Peyer's patch (tissue), 4 donors: ENCODE measurements at regions not wholly inside any gene's neighbourhood (a gene's known extent, or its start where the extent isn't known, plus 50 kb on each side); places are given as distances from the start of the nearest gene placed in this dataset.
"Not testable (repeated sequence)": the region's sequence is repeated elsewhere in the genome, so short reads cannot be mapped to it uniquely, and the experiment has no call there.

Experiments
- DNase-seq, 3 donors: peaks; one replicate each; pipeline ENCODE4 v3.0.0-alpha.2; 2017 to 2019
- H3K27ac ChIP-seq, 4 donors: fragments of 200-600 bp; sonication (generic); one replicate each; pipeline ENCODE4 v1.5.1; 2016 to 2019
- H3K27me3 ChIP-seq, 2 donors: fragments of 200-600 bp; sonication (generic); one replicate each; pipeline ENCODE4 v1.5.1; 2019
- H3K36me3 ChIP-seq, 3 donors: fragments of 200-600 bp; sonication (generic); one replicate each; pipeline ENCODE4 v1.5.1; 2016 to 2019
- H3K4me1 ChIP-seq, 4 donors: fragments of 200-600 bp; sonication (generic); one replicate each; pipeline ENCODE4 v1.5.1; 2016 to 2019
- H3K4me3 ChIP-seq, 4 donors: fragments of 200-600 bp; sonication (generic); 1 replicate in 3 of 4; 2 replicates in 1 of 4; pipeline ENCODE4 v1.5.1; 2016 to 2019; ENCODE audit warnings: mild to moderate bottlenecking in 1 of 4
- H3K9me3 ChIP-seq, 4 donors: fragments of 200-600 bp; sonication (generic); one replicate each; pipeline ENCODE4 v1.5.1; 2016 to 2019; ENCODE audit warnings: mild to moderate bottlenecking in 1 of 4
- POLR2A ChIP-seq, 2 donors: fragments of 450-650 bp; IDR thresholded peaks; one replicate each; pipeline ENCODE4 v1.5.1; 2017; ENCODE audit warnings: antibody characterized with exemption in 2 of 2, mild to moderate bottlenecking in 2 of 2, moderate library complexity in 2 of 2
- TF ChIP-seq, protein P1 (sequence below), 6 experiments: fragments of 450-650 bp in 4 of 6; fragments of 200-600 bp in 2 of 6; sonication (generic) in 1 of 6; IDR thresholded peaks; one replicate each; pipeline ENCODE4 v1.5.1; 2017 to 2019; ENCODE audit warnings: antibody characterized with exemption in 6 of 6, mild to moderate bottlenecking in 3 of 6, moderate library complexity in 1 of 6

DNA sequence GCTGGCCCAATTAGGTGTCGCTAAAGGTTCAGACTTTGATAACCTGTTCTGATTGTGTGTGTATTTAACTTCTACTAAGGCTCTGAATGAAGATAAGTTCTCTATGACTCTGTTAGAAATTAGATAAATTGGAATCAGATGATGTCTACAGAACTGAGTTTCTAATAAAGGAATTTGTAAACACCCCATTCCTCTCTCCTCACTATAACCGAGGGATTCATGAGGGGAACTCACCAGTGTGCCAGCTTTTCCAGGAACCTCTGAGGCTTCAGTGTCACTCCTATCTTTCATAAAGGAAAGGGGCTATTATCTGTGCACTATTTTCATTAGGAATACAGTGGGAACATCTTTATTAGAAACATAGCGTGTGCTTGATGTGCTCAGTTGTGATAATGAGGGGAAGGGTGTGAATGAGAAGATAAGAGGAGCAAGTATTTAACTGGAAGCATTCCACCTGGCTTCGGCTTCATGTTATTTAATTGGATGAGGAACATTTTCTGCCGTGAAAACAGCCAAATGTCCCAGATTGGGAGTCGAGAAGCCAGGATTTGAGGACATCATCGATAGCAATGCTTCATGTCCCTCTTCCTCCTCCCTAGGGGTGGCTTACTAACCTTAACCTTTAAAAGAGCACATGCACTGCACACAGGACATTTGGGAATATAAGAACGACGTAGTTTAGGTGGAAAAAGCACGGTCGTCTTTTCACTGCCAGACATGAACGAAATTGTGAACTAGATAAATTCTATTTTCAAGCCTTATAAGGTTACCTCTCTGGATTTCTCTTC is 84.8 kb upstream of the TCF4 start:
- no peak overlapping the region for H3K4me3 ChIP-seq
- no peaks in the 10 kb centered on the region for H3K36me3 ChIP-seq
- TF ChIP-seq, protein P1, sequence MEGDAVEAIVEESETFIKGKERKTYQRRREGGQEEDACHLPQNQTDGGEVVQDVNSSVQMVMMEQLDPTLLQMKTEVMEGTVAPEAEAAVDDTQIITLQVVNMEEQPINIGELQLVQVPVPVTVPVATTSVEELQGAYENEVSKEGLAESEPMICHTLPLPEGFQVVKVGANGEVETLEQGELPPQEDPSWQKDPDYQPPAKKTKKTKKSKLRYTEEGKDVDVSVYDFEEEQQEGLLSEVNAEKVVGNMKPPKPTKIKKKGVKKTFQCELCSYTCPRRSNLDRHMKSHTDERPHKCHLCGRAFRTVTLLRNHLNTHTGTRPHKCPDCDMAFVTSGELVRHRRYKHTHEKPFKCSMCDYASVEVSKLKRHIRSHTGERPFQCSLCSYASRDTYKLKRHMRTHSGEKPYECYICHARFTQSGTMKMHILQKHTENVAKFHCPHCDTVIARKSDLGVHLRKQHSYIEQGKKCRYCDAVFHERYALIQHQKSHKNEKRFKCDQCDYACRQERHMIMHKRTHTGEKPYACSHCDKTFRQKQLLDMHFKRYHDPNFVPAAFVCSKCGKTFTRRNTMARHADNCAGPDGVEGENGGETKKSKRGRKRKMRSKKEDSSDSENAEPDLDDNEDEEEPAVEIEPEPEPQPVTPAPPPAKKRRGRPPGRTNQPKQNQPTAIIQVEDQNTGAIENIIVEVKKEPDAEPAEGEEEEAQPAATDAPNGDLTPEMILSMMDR (IDR thresholded peaks at IDR 0.05): no peak
- TF ChIP-seq POLR2A (IDR thresholded peaks at IDR 0.05): no peak
- no peak overlapping the region for H3K27ac ChIP-seq
- H3K9me3 ChIP-seq: no peaks in the 10 kb centered on the region
- no peak for DNase-seq
- no peaks in the 10 kb centered on the region for H3K27me3 ChIP-seq
- H3K4me1 ChIP-seq: no peaks in the 10 kb centered on the region

DNA sequence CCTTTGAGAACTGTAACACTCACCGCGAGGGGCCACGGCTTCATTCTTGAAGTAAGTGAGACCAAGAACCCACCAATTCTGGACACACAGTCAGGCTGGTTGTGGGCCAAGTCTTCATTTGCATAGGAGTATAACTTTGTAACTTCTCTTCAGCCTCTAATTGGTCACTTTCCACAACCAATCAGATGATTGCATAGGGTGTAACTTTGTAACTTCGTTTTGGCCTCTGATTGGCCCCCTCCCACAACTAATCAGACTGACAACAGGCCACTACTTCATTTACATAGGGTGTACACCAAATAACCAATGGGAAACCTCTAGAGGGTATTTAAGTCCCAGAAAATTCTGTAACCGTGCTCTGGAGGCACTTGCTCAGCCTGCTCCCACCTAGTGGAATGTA is 77.5 kb upstream of the TCF4 start:
- no peak for TF ChIP-seq POLR2A (IDR thresholded peaks at IDR 0.05)
- TF ChIP-seq, protein P1 (IDR thresholded peaks at IDR 0.05): no peak
- H3K4me3 ChIP-seq: no peak overlapping the region
- H3K4me1 ChIP-seq: no peaks in the 10 kb centered on the region
- H3K27me3 ChIP-seq: no peaks in the 10 kb centered on the region
- DNase-seq: no peak
- no peaks in the 10 kb centered on the region for H3K9me3 ChIP-seq
- H3K27ac ChIP-seq: no peak overlapping the region
- H3K36me3 ChIP-seq: no peaks in the 10 kb centered on the region

DNA sequence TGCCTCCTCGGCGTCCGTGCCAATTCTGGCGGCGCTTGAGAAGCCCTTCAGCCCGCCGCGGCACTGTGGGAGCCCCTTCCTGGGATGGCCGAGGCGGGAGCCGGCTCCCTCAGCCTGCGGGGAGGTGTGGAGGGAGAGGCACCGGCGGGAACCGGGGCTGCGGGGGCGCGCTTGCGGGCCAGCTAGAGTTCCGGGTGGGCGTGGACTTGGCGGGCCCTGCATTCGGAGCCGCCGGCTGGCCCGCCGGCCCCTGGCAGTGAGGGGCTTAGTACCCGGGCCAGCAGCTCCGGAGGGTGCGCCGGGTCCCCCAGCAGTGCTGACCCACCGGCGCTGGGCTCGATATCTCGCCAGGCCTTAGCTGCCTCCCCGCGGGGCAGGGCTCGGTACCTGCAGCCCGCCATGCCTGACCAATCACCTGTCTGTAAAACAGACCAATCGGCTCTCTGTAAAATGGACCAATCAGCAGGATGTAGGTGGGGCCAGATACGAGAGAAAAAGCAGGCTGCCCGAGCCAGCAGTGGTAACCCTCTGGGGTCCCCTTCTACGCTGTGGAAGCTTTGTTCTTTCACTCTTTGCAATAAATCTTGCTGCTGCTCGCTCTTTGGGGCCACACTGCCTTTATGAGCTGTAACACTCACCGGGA is 76.9 kb upstream of the TCF4 start:
- not testable (repeated sequence) for H3K9me3 ChIP-seq, H3K4me1 ChIP-seq, H3K27ac ChIP-seq, DNase-seq, H3K4me3 ChIP-seq, H3K27me3 ChIP-seq, H3K36me3 ChIP-seq

DNA sequence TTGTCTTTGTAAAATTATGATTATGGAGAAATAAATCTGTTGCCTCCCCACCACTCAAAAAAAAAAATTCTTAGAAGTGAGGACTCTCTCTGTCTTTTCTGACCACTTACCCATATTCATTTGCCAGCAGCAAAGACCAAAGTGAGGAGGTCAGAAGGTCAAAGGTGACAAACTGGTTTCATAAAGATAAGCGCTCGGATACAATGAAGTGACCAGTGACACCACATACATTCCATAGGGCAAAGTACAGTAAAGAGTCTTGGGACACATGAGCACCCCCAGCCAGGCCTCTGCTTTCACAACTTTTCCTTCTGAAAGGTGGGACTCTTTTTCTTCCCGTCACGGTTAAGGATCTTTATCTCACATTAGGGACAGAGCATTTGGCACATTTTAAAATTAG is 75.9 kb upstream of the TCF4 start:
- TF ChIP-seq, protein P1 (IDR thresholded peaks at IDR 0.05): no peak
- TF ChIP-seq POLR2A (IDR thresholded peaks at IDR 0.05): no peak
- H3K36me3 ChIP-seq: no peaks in the 10 kb centered on the region
- H3K4me1 ChIP-seq: no peaks in the 10 kb centered on the region
- no peaks in the 10 kb centered on the region for H3K27me3 ChIP-seq
- DNase-seq: no peak
- H3K27ac ChIP-seq: no peak overlapping the region
- H3K4me3 ChIP-seq: no peak overlapping the region
- H3K9me3 ChIP-seq: no peaks in the 10 kb centered on the region

DNA sequence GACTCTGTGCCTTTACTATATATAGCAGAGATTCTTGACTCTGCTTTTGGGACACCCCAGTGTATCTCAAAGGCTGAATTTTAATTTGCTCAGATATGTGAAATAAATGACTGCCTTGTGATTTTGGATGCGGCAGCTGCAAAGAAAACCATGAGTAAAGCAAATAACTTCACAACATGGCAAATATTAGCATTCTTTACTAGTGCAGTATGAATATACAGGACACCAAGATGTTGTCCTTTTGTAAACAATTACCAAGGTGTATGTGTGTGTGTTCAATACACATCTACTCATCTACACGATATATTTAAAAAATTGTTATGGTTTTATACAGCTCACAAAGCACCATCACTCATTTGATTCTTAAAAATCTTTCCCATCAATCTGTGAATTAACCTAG is 70.6 kb upstream of the TCF4 start:
- DNase-seq: no peak
- H3K4me3 ChIP-seq: no peak overlapping the region
- no peaks in the 10 kb centered on the region for H3K36me3 ChIP-seq
- TF ChIP-seq, protein P1 (IDR thresholded peaks at IDR 0.05): no peak
- TF ChIP-seq POLR2A (IDR thresholded peaks at IDR 0.05): no peak
- no peaks in the 10 kb centered on the region for H3K27me3 ChIP-seq
- no peaks in the 10 kb centered on the region for H3K9me3 ChIP-seq
- no peaks in the 10 kb centered on the region for H3K4me1 ChIP-seq
- no peak overlapping the region for H3K27ac ChIP-seq

DNA sequence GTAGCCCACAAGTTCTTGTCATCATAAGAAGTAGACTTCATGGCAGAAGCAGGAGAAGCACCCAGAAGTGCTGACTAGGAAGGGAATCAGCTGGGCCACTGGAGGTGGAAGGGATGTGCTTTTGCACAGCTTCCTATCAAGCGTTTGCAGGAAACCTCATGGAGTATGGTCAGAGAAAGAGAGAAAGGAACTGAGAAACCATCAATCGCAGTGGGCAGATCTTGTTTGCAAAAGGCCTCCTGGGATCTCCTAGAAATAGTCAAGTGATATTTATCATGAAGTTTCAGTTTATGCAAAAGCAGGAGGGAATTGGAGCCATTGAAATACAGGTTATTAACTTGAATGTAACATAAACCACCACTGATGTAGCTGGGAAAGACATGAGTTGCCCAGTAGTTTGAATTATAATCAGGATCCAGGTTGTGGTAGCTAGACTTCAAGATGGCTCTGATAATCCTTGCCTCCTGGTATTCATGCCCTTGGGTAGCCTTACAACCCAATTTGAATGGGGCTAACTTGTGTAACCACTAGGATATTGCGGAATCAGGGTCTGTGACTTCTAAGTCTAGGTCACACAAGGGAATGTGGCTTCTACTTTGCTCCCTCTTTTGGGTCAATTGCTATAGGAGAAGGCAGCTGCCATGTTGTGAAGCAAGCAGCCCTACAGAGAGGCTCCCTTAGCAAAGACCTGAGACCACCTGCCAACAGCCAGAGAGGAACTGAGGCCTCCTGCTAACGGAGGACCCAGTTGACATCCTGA is 69.8 kb upstream of the TCF4 start:
- H3K36me3 ChIP-seq: no peaks in the 10 kb centered on the region
- H3K27ac ChIP-seq: no peak overlapping the region
- TF ChIP-seq, protein P1 (IDR thresholded peaks at IDR 0.05): no peak
- TF ChIP-seq POLR2A (IDR thresholded peaks at IDR 0.05): no peak

More for the DNA sequence above, 69.8 kb upstream of the TCF4 start:
- no peaks in the 10 kb centered on the region for H3K4me1 ChIP-seq
- H3K9me3 ChIP-seq: no peaks in the 10 kb centered on the region
- no peak overlapping the region for H3K4me3 ChIP-seq
- no peak for DNase-seq
- no peaks in the 10 kb centered on the region for H3K27me3 ChIP-seq
